T follicular helper cell (primary cell): ENCODE measurements at regions not wholly inside any gene's neighbourhood (a gene's known extent, or its start where the extent isn't known, plus 50 kb on each side); places are given as distances from the start of the nearest gene placed in this dataset.

Experiments used
- DNase-seq: peaks from one replicate; pipeline ENCODE4 v3.0.0-alpha.2; 2020; ENCODE audit warnings: low read depth

GRCh38 chr5:117943541-117943940, 1044.8 kb downstream of the DTWD2 start:
- no peak for DNase-seq

DNA sequence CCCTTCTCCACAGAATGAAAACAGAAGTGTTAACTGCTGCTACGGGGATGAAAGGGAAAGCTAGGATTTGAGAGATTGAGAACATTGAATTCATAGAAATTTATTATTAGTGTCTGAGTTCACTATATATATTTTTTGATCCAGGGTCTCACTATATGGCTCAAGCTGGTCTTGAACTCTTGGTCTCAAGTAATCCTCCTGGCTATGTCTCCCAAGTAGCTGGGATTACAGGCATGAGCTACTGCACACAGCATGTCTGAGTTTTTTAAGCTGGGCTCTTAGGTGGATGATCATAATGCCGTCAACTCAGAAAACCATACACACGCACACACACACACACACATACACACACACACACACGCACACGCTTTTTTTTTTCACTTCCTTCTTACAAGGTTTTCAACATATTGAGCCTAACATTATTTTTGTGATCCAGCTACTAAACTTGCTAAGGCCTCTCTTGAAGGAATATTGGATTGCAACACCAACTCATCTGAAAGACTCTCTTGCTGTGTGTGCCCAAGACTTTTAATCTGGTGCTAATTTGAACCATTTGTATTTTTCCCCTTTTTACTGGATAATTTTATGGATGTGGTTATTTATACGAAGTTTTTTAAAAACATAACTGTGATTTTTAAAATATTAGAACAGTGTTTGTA, 1045.4 kb downstream of the DTWD2 start:
- no peak for DNase-seq

- DNase-seq, result no peak
These were observed 1095.1 kb downstream of the DTWD2 start for GRCh38 chr5:117893211-117893610.

DNA sequence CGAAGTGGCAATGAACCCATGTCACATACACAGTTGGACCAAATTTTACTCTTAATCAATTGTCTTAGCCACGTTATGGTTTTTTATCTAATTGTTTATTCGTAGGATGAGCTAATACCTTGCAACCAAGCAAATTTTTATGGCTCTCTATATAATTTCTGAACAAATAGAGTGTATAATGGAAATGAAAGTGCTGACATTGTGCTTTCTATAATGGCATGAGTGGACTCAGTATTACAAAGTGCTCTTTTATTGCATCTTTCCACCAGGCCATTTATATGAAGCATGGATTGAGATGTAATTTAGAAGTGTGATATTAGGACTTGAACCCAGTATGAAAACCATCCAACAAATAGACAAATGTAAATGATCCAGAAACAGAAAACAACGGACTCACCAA, 1096.0 kb downstream of the DTWD2 start:
- no peak for DNase-seq

- no peak for DNase-seq
These were observed 1098.8 kb downstream of the DTWD2 start for GRCh38 chr5:117889596-117889995.

- DNase-seq, result no peak
These were observed 1099.7 kb downstream of the DTWD2 start for GRCh38 chr5:117888688-117889087.

DNA sequence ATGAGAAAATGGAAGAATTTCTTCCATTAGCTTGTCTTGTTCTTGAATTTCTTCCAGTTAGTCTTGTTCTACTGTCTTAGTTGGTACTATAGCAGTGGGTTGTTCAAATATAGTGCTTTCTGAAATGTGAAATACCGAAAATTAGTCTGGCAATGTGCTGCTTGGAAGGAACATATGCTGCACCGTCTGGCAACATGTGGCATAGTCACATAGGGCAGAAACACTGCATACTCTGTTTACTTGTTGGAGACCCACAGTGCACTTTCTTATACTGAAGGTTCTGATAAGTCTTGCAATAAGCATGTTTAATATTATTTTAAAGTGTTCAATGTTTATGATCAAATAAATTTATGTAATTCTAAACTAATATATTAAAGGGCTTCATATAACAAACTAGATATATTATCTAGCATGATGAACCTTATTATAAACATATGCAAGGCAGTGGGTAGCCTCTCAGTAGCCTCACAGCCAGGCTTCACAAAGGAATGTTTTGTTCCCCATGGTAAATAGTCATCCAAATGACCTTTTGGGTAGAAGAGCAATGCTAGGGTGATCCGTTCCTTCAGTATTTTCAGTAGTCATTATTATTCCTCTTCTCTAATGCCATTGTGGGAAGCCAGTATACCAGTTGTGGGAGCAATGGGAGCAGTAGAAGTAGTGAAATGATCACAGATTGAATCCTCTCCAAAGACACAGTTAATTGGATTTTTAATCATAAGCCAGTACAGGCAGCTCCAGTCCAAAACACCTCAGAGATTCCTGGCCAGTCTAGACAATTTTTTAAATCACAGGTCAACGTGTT, 1106.7 kb downstream of the DTWD2 start:
- DNase-seq, result no peak

DNA sequence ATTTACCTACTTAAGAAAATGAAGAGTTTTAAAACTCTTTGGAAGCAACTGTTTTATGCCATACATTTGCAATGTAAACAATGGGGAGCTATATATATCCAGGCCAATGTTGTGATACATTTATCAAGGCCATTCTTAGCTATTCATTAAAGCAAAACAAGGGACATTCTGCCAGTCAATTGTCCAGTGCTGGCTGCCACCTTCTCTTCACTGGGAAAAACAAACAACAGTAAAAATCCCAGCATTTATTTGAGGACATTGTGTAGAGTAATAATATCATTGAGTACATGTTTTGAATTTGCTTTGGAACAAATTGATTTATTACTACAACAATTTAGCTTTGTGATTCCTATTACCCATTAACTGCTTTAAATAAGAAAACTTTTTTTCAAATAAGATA, 1107.4 kb downstream of the DTWD2 start:
- DNase-seq, result no peak

DNA sequence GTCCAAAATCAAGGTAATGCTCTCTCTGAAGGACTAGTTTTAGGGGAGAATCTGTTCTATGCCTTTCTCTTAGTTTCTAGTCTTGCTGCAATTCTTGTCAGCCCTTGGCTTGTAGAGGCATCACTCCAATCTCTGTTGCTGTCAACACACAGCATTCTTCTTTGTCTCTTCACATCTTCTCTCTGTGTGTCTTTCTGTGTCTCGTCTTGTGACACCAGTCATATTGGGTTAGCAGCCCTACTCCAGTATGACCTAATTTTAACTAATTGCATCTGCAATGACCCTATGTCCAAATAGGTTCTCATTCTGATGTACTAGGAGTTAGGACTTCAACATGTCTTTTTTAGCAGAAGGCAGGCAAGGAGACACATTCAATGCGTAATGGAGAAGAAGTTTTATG, 1110.6 kb downstream of the DTWD2 start:
- no peak for DNase-seq

DNA sequence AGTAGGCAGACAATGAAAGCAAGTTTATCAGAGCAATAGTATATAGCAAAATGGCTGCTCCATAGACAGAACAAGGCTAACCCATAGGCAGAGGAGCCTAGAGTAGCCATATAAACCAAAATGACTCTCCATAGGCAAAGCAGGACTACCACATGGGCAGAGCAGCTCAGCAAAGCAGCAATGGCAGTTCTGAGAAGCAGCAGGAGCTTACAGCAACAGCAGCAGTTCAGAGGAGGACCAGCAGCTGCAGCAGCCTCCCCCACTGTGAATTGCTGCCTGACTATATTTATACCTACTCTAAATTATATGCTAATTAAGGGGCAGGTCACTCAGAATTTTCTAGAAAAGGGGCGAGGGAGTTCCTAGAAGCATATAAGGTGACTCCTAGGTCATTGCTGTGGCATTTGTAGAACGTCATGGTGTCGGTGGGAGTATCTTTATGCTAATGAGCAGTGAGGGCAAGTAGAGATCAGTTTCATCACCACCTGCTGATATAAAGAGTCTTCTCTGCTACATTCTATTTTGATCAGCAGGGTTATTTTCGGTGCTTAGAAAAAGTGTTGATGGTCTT, 1115.5 kb downstream of the DTWD2 start:
- DNase-seq, result no peak

DNA sequence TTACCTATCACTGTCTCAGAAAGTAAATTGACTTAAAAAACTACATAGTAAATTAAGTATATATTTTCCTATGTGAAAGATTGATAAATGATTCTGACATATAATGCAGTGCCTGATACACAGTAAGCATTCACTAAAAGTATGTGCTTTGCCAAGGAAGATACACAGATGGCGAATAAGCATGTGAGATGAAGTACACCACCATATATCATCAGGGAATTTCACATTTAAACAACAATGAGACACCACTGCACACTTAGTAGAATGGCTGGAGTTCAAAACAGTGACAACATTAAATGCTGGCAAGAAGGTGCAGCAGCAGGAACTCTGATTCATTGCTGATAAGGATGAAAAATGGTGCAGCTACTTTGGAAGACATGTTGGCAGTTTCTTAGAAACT, 1118.8 kb downstream of the DTWD2 start:
- DNase-seq, result no peak

GRCh38 chr5:117863586-117864296, 1124.6 kb downstream of the DTWD2 start:
- no peak for DNase-seq

- DNase-seq, result no peak
These were observed 1127.8 kb downstream of the DTWD2 start for GRCh38 chr5:117860550-117860949.

- DNase-seq, result no peak
These were observed 1129.2 kb downstream of the DTWD2 start for GRCh38 chr5:117859176-117859575.

GRCh38 chr5:117856713-117857112, 1131.6 kb downstream of the DTWD2 start:
- DNase-seq, result no peak

GRCh38 chr5:117837786-117838185, 1150.6 kb downstream of the DTWD2 start:
- DNase-seq, result no peak

DNA sequence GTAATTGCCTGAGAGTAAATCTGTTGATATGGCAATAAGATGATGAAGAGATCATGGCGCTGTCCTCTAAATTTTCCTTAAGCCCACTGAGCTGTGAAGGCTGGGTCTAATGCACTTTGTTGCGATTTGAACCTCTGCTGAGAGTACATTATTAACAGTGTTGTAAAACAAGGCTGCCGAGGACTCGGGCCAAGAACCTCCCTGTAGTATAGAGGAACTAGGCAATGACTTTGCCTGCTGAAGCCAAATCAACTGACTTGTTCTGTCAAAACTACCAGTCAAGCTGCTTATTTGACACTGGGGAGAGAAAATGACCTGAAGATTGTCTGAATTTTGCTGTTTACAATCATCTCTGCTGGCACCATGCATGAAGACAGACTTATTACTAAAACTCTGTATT, 1154.7 kb downstream of the DTWD2 start:
- DNase-seq, result no peak

DNA sequence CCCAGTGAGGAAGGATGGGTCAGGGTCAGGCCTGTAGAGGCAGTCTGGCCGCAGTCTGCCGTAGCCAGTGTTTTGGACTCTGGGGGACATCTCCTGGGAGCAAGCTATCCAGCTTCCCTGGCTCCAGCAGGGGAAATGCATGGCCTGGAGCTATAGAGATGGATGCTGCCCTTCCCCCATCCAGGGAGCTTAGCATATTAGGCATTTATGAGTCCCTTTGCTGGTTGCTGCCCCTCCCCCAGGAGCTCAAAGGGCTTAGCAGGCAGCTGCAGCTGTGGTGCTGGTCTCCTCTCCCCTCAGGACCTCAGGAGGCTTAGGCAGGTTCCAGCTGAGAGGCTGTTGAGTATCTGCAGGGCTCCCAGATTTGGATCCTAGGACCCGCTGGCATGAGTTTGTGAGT, 1158.7 kb downstream of the DTWD2 start:
- no peak for DNase-seq

- no peak for DNase-seq
These were observed 1174.5 kb downstream of the DTWD2 start for GRCh38 chr5:117813850-117814249.

DNA sequence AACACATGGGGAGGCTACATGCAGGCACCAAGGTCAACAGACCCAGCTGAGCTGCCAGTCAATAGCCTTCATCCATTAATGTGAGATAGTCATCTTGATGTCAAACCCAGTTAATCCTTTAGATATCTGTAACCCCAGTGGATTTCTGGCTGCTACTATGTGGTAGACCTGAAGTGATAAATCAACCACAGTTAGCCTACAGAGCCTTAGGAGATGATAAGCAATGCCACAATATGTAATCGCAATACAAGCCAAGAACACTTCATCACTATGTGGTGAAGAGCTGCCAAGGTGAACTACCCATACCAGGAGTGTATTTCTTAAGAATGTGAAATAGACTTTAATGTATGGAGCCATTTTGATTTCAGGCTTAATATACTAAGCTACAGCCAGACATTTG, 1175.5 kb downstream of the DTWD2 start:
- no peak for DNase-seq

- no peak for DNase-seq
These were observed 1179.1 kb downstream of the DTWD2 start for GRCh38 chr5:117809251-117809650.

- DNase-seq, result no peak
These were observed 1183.3 kb downstream of the DTWD2 start for GRCh38 chr5:117805058-117805457.

DNA sequence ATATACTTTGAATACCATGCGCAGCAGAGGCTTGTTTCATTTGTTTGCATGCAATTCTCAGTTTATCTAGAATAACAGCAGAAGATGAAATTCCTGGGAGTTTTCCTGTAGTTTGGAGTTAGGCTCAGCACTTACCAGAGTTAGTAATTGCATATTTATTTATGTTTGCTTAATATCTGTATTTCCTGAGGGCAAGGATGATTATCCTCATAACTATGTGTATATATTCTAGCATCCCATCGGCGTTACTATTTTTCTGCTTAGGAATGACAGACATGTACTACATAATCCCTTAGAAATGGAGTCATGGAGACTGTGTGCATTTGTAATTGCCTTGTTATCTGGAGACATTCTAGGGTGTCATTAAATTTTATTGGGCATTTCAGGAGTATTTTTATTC, 1184.8 kb downstream of the DTWD2 start:
- DNase-seq, result no peak
